ENCODE measurements at regions not wholly inside any gene's neighbourhood (a gene's known extent, or its start where the extent isn't known, plus 50 kb on each side); places are given as distances from the start of the nearest gene placed in this dataset.

DNA sequence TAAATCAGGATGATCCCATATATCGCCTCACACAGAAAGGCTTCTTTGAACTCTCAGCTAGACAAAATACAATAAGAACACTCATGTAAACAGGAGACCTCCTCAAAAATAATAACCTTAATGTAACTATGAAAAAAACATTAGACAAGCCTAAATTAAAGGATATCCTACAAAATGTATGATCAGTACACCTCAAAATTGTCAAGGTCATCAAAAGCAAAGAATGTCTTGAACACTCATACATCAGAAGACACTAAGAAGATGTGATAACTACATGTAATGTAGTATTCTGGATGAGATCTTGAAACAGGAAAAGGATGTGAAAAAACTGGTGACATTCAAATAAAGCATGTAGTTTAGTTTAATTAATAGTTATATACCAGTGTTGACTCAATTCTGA lies 616.8 kb upstream of the ZEB2 start:
- TF ChIP-seq, protein P1, sequence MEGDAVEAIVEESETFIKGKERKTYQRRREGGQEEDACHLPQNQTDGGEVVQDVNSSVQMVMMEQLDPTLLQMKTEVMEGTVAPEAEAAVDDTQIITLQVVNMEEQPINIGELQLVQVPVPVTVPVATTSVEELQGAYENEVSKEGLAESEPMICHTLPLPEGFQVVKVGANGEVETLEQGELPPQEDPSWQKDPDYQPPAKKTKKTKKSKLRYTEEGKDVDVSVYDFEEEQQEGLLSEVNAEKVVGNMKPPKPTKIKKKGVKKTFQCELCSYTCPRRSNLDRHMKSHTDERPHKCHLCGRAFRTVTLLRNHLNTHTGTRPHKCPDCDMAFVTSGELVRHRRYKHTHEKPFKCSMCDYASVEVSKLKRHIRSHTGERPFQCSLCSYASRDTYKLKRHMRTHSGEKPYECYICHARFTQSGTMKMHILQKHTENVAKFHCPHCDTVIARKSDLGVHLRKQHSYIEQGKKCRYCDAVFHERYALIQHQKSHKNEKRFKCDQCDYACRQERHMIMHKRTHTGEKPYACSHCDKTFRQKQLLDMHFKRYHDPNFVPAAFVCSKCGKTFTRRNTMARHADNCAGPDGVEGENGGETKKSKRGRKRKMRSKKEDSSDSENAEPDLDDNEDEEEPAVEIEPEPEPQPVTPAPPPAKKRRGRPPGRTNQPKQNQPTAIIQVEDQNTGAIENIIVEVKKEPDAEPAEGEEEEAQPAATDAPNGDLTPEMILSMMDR (conservative IDR thresholded peaks at IDR 0.05; ENCODE audit: low read depth, low read length), result no peak
- TF ChIP-seq EZH2 (IDR thresholded peaks at IDR 0.05; ENCODE audit: borderline replicate concordance, low read depth, low read length, poor library complexity, severe bottlenecking), result no peak
- CTCF ChIA-PET, result no interaction called here

DNA sequence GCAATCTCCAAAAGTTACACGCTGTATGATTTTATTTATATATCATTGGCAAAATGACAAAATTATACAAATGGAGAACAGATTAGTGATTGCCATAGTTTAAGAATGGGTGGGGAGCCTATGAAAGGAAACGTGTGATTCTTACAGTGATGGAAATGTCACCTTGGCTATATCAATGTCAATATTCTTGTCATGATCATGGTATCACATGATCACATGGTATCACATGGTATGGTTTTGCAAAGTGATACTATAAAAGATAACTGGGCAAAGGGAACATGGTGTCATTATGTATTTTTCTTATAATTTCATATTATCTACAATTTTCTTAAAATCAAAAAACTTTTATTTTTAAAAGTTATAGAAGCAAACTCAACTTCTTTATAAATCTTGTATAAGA lies 606.2 kb upstream of the ZEB2 start:
- no peak for TF ChIP-seq EZH2 (IDR thresholded peaks at IDR 0.05; ENCODE audit: borderline replicate concordance, low read depth, low read length, poor library complexity, severe bottlenecking)
- TF ChIP-seq, protein P1 (conservative IDR thresholded peaks at IDR 0.05; ENCODE audit: low read depth, low read length), result no peak
- POLR2A ChIA-PET (ENCODE audit: low non-redundant PET), result no interaction called here
- Histone ChIP-seq H3K27ac (ENCODE audit: low read depth, low read length, poor library complexity, severe bottlenecking) (no peak overlapping the region), H3K9me3 (ENCODE audit: low read depth, low read length, poor library complexity, severe bottlenecking) (no peaks in the 10 kb centered on the region), H3K36me3 (ENCODE audit: insufficient read depth, low read length, poor library complexity, severe bottlenecking) (no peaks in the 10 kb centered on the region), H3K4me3 (ENCODE audit: low read depth, low read length, poor library complexity, severe bottlenecking) (no peak overlapping the region), H3K4me1 (ENCODE audit: insufficient read depth, low read length, poor library complexity, severe bottlenecking) (no peaks in the 10 kb centered on the region), H3K27me3 (replicated peaks; ENCODE audit: insufficient read depth, low read depth, low read length, poor library complexity) (no peaks in the 10 kb centered on the region)
- no peak for DNase-seq (ENCODE audit: low spot score)
- intact Hi-C loops (cut with micrococcal nuclease; ENCODE audit: unreplicated experiment), result no loop called here
- no TSS peak for BruUV-seq (replicated peaks)
- CTCF ChIA-PET, result no interaction called here

More for the DNA sequence above, 616.8 kb upstream of the ZEB2 start:
- Histone ChIP-seq H3K4me1 (ENCODE audit: insufficient read depth, low read length, poor library complexity, severe bottlenecking) (peaks cover 3% of the 10 kb centered on the region), H3K36me3 (ENCODE audit: insufficient read depth, low read length, poor library complexity, severe bottlenecking) (no peaks in the 10 kb centered on the region), H3K4me3 (ENCODE audit: low read depth, low read length, poor library complexity, severe bottlenecking) (no peak overlapping the region), H3K9me3 (ENCODE audit: low read depth, low read length, poor library complexity, severe bottlenecking) (no peaks in the 10 kb centered on the region), H3K27ac (ENCODE audit: low read depth, low read length, poor library complexity, severe bottlenecking) (no peak overlapping the region), H3K27me3 (replicated peaks; ENCODE audit: insufficient read depth, low read depth, low read length, poor library complexity) (no peaks in the 10 kb centered on the region)
- no peak for DNase-seq (ENCODE audit: low spot score)
- intact Hi-C loops (cut with micrococcal nuclease; ENCODE audit: unreplicated experiment), result no loop called here
- BruUV-seq (replicated peaks), result no TSS peak
- POLR2A ChIA-PET (ENCODE audit: low non-redundant PET), result no interaction called here

DNA sequence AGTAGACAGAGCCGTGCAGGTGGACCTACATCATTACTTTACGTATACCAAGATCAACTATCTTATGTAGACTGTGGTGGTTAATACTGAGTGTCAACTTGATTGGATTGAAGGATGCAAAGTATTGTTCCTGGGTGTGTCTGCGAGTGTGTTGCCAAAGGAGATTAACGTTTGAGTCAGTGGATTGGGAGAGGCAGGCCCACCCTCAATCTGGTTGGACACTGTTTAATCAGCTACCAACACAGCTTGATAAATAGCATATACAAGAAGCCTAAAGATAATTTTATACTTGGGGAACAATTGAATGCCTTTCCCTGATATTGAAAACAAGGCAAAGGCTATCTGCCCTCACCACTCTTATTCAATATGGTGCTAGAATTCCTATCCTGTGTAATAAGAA lies 604.2 kb upstream of the ZEB2 start:
- H3K4me1 ChIP-seq (ENCODE audit: insufficient read depth, low read length, poor library complexity, severe bottlenecking), result no peaks in the 10 kb centered on the region
- intact Hi-C loops (cut with micrococcal nuclease; ENCODE audit: unreplicated experiment), result no loop called here
- no peak for DNase-seq (ENCODE audit: low spot score)
- no peak overlapping the region for H3K4me3 ChIP-seq (ENCODE audit: low read depth, low read length, poor library complexity, severe bottlenecking)
- TF ChIP-seq, protein P1 (conservative IDR thresholded peaks at IDR 0.05; ENCODE audit: low read depth, low read length), result no peak
- no peak for TF ChIP-seq EZH2 (IDR thresholded peaks at IDR 0.05; ENCODE audit: borderline replicate concordance, low read depth, low read length, poor library complexity, severe bottlenecking)
- H3K27ac ChIP-seq (ENCODE audit: low read depth, low read length, poor library complexity, severe bottlenecking), result no peak overlapping the region
- H3K36me3 ChIP-seq (ENCODE audit: insufficient read depth, low read length, poor library complexity, severe bottlenecking), result no peaks in the 10 kb centered on the region
- ChIA-PET POLR2A (ENCODE audit: low non-redundant PET) (no interaction called here), CTCF (no interaction called here)
- H3K9me3 ChIP-seq (ENCODE audit: low read depth, low read length, poor library complexity, severe bottlenecking), result no peaks in the 10 kb centered on the region
- H3K27me3 ChIP-seq (replicated peaks; ENCODE audit: insufficient read depth, low read depth, low read length, poor library complexity), result no peaks in the 10 kb centered on the region
- no TSS peak for BruUV-seq (replicated peaks)
